ENCODE measurements at regions not wholly inside any gene's neighbourhood (a gene's known extent, or its start where the extent isn't known, plus 50 kb on each side); places are given as distances from the start of the nearest gene placed in this dataset.

DNA sequence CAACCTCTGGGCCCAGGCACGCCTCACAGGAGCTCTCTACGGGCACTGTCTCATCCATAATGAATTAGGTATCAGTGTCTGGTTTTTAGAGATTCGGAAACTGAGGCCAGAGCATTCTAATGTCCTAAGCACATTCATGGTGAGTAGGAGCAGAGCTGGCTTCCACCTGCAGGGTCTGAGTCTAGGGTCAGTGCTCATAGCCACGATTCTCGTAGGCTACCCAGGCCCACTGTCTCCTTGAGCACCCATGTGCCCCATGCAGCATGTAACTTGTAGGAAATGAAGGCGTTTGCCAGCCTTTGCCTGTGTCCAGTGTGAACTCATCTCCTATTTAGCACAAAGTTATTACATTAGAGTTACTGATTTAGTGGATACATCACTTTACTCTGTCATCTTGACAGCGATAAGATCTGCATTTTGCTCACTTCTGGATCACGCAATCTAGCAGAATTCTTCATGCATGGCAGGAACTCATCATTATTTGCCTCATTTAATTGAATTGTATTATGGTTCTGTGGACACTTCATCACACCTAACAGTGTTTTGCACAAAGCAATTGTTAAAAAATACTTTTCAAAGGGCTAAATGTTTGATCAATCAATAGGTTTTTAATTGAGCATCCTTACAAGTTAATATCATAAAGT is 205.3 kb upstream of the SULF2 start:
- no peak for TF ChIP-seq ZNF749 (CRISPR knock-in tag; IDR thresholded peaks at IDR 0.05; ENCODE audit: borderline replicate concordance)
- no peak for TF ChIP-seq ZNF280D (CRISPR knock-in tag; IDR thresholded peaks at IDR 0.05)
- no peak for TF ChIP-seq SP1 (IDR thresholded peaks at IDR 0.05)
- TF ChIP-seq SP1 (CRISPR knock-in tag; IDR thresholded peaks at IDR 0.05): no peak
- no peak for TF ChIP-seq NRL (CRISPR knock-in tag; IDR thresholded peaks at IDR 0.05; ENCODE audit: borderline replicate concordance)
- TF ChIP-seq TAF1 (CRISPR knock-in tag; IDR thresholded peaks at IDR 0.05): no peak
- TF ChIP-seq RBFOX2 (IDR thresholded peaks at IDR 0.05; ENCODE audit: low read depth, low read length): no peak
- TF ChIP-seq, protein P1, sequence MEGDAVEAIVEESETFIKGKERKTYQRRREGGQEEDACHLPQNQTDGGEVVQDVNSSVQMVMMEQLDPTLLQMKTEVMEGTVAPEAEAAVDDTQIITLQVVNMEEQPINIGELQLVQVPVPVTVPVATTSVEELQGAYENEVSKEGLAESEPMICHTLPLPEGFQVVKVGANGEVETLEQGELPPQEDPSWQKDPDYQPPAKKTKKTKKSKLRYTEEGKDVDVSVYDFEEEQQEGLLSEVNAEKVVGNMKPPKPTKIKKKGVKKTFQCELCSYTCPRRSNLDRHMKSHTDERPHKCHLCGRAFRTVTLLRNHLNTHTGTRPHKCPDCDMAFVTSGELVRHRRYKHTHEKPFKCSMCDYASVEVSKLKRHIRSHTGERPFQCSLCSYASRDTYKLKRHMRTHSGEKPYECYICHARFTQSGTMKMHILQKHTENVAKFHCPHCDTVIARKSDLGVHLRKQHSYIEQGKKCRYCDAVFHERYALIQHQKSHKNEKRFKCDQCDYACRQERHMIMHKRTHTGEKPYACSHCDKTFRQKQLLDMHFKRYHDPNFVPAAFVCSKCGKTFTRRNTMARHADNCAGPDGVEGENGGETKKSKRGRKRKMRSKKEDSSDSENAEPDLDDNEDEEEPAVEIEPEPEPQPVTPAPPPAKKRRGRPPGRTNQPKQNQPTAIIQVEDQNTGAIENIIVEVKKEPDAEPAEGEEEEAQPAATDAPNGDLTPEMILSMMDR (CRISPR knock-in tag; IDR thresholded peaks at IDR 0.05): no peak
- no peak for TF ChIP-seq ZFP82 (CRISPR knock-in tag; IDR thresholded peaks at IDR 0.05; ENCODE audit: borderline replicate concordance)
- TF ChIP-seq ZC3H13 (CRISPR knock-in tag; IDR thresholded peaks at IDR 0.05): no peak
- no peak for TF ChIP-seq YY1 (IDR thresholded peaks at IDR 0.05; ENCODE audit: insufficient read depth, insufficient replicate concordance, low read depth, low read length)
- TF ChIP-seq ZNF510 (CRISPR knock-in tag; IDR thresholded peaks at IDR 0.05; ENCODE audit: low read depth): no peak
- TF ChIP-seq MAX (IDR thresholded peaks at IDR 0.05): no peak
- no peak for TF ChIP-seq ZEB1 (IDR thresholded peaks at IDR 0.05; ENCODE audit: insufficient replicate concordance, low read depth)
